HEK293 (cell line): ENCODE measurements at regions not wholly inside any gene's neighbourhood (a gene's known extent, or its start where the extent isn't known, plus 50 kb on each side); places are given as distances from the start of the nearest gene placed in this dataset.

Experiments used
- CTCF ChIA-PET: fragments of 350-600 bp; formaldehyde crosslinking; extraction: SDS; loops from one replicate; lab custom pipeline; 2021; ENCODE audit warnings: antibody characterized with exemption; lab: Yijun Ruan, JAX
- POLR2A ChIA-PET: fragments of 300-600 bp; formaldehyde crosslinking; extraction: SDS; loops from one replicate; lab custom pipeline; 2020; ENCODE audit warnings: antibody characterized with exemption, inconsistent platforms; lab: Yijun Ruan, JAX
- H3K27ac ChIP-seq: fragments of 200-500 bp; sonication (Bioruptor generic); 2 replicates; pipeline ENCODE4 v1.5.1; 2014; ENCODE audit warnings: low read depth, low read length, control low read depth, inconsistent platforms; ENCODE audit errors: extremely low read depth
- H3K36me3 ChIP-seq, 2 experiments: fragments of 200-500 bp in 1 of 2; sonication (Bioruptor generic) in 1 of 2; 1 replicate in 1 of 2; 2 replicates in 1 of 2; pipeline ENCODE4 v1.5.1; 2014 to 2017; ENCODE audit warnings: inconsistent platforms in 2 of 2, low read length in 2 of 2; ENCODE audit not compliant: control insufficient read depth in 2 of 2, insufficient read depth in 1 of 2
- H3K4me1 ChIP-seq: fragments of 200-500 bp; sonication (Bioruptor generic); 2 replicates; pipeline ENCODE4 v1.5.1; 2014; ENCODE audit warnings: mild to moderate bottlenecking, low read length, inconsistent platforms; ENCODE audit not compliant: control insufficient read depth, insufficient read depth
- H3K4me3 ChIP-seq: 2 replicates; pipeline ENCODE4 v1.5.1; 2011; ENCODE audit warnings: low read depth, mild to moderate bottlenecking, control low read depth, low read length, moderate library complexity
- H3K9me3 ChIP-seq: fragments of 200-500 bp; sonication (Bioruptor generic); 2 replicates; pipeline ENCODE4 v1.5.1; 2014; ENCODE audit warnings: low read depth, low read length, inconsistent platforms; ENCODE audit not compliant: control insufficient read depth, insufficient read depth
- EGR2 ChIP-seq: fragments of 450-650 bp; formaldehyde crosslinking; IDR thresholded peaks from 2 replicates; pipeline ENCODE4 v1.5.1; 2016; ENCODE audit warnings: low read depth, missing biosample characterization, missing genetic modification characterization
- GLIS2 ChIP-seq: fragments of 450-650 bp; formaldehyde crosslinking; IDR thresholded peaks from 2 replicates; pipeline ENCODE4 v1.5.1; 2016; ENCODE audit warnings: missing biosample characterization, missing genetic modification characterization
- OVOL3 ChIP-seq: fragments of 450-650 bp; formaldehyde crosslinking; IDR thresholded peaks from 2 replicates; pipeline ENCODE4 v1.5.1; 2016; ENCODE audit warnings: missing biosample characterization, missing genetic modification characterization
- PATZ1 ChIP-seq: fragments of 450-650 bp; formaldehyde crosslinking; IDR thresholded peaks from 2 replicates; pipeline ENCODE4 v1.5.1; 2016; ENCODE audit warnings: missing biosample characterization, missing genetic modification characterization
- PBX3 ChIP-seq: sonication (generic); formaldehyde crosslinking; IDR thresholded peaks from 2 replicates; pipeline ENCODE4 v1.8.1; 2022; ENCODE audit warnings: mild to moderate bottlenecking, moderate library complexity, missing genetic modification reagents
- SP2 ChIP-seq: fragments of 450-650 bp; formaldehyde crosslinking; IDR thresholded peaks from 2 replicates; pipeline ENCODE4 v1.5.1; 2016; ENCODE audit warnings: missing biosample characterization, missing genetic modification characterization
- TRIM28 ChIP-seq: IDR thresholded peaks from 2 replicates; pipeline ENCODE4 v1.6.1; 2011; ENCODE audit warnings: low read length, control low read depth, borderline replicate concordance
- YY1 ChIP-seq: fragments of 450-650 bp; formaldehyde crosslinking; IDR thresholded peaks from 2 replicates; pipeline ENCODE4 v1.5.1; 2018; ENCODE audit warnings: missing biosample characterization, missing genetic modification characterization
- ZBTB48 ChIP-seq: fragments of 450-650 bp; formaldehyde crosslinking; IDR thresholded peaks from 2 replicates; pipeline ENCODE4 v1.5.1; 2016; ENCODE audit warnings: missing biosample characterization, missing genetic modification characterization
- ZNF114 ChIP-seq: fragments of 450-650 bp; formaldehyde crosslinking; IDR thresholded peaks from 2 replicates; pipeline ENCODE4 v1.5.0; 2017; ENCODE audit warnings: missing biosample characterization, missing genetic modification characterization
- ZNF175 ChIP-seq: fragments of 450-650 bp; formaldehyde crosslinking; IDR thresholded peaks from 2 replicates; pipeline ENCODE4 v1.5.1; 2016; ENCODE audit warnings: missing biosample characterization, missing genetic modification characterization
- ZNF324 ChIP-seq: fragments of 450-650 bp; formaldehyde crosslinking; IDR thresholded peaks from 2 replicates; pipeline ENCODE4 v1.5.1; 2016; ENCODE audit warnings: missing biosample characterization, missing genetic modification characterization
- ZNF354C ChIP-seq: fragments of 450-650 bp; formaldehyde crosslinking; IDR thresholded peaks from 2 replicates; pipeline ENCODE4 v1.5.1; 2016; ENCODE audit warnings: missing biosample characterization, missing genetic modification characterization, low read depth, borderline replicate concordance
- ZNF366 ChIP-seq: fragments of 450-650 bp; formaldehyde crosslinking; conservative IDR thresholded peaks from 2 replicates; pipeline ENCODE4 v1.5.1; 2016; ENCODE audit warnings: missing biosample characterization, missing genetic modification characterization
- ZNF426 ChIP-seq: fragments of 450-650 bp; formaldehyde crosslinking; IDR thresholded peaks from 2 replicates; pipeline ENCODE4 v1.5.1; 2017; ENCODE audit warnings: missing biosample characterization, missing genetic modification characterization, mild to moderate bottlenecking, inconsistent platforms, moderate library complexity
- ZNF518A ChIP-seq: fragments of 450-650 bp; formaldehyde crosslinking; conservative IDR thresholded peaks from 2 replicates; pipeline ENCODE4 v1.5.1; 2016; ENCODE audit warnings: low read depth, missing biosample characterization, missing genetic modification characterization
- ZNF670 ChIP-seq: fragments of 450-650 bp; formaldehyde crosslinking; IDR thresholded peaks from 2 replicates; pipeline ENCODE4 v1.5.1; 2016; ENCODE audit warnings: missing biosample characterization, missing genetic modification characterization, low read depth
- ZNF704 ChIP-seq: fragments of 450-650 bp; formaldehyde crosslinking; IDR thresholded peaks from 2 replicates; pipeline ENCODE4 v1.5.1; 2016; ENCODE audit warnings: missing biosample characterization, missing genetic modification characterization
- ZNF747 ChIP-seq: fragments of 450-650 bp; formaldehyde crosslinking; IDR thresholded peaks from 2 replicates; pipeline ENCODE4 v1.5.1; 2016; ENCODE audit warnings: missing biosample characterization, missing genetic modification characterization
- ZNF777 ChIP-seq: fragments of 450-650 bp; formaldehyde crosslinking; IDR thresholded peaks from 2 replicates; pipeline ENCODE4 v1.5.1; 2017; ENCODE audit warnings: missing biosample characterization, missing genetic modification characterization, borderline replicate concordance

GRCh38 chr5:90000351-90000750, 409.2 kb downstream of the CETN3 start:
- POLR2A ChIA-PET = interaction anchor here (0.6 kb wide), 1 partner anchor 290 kb away, joined by 4 read pairs; no protein-coding TSS in a partner anchor
- TF ChIP-seq ZNF747 (tag by site-specific recombination) = no peak
- TF ChIP-seq ZNF777 (tag by site-specific recombination) = no peak
- TF ChIP-seq TRIM28 = no peak
- TF ChIP-seq PBX3 (CRISPR knock-in tag) = no peak
- TF ChIP-seq ZNF114 (tag by site-specific recombination) = no peak
- TF ChIP-seq ZBTB48 = no peak
- no peak for TF ChIP-seq ZNF518A (tag by site-specific recombination)
- no peak for TF ChIP-seq SP2
- TF ChIP-seq ZNF175 = no peak
- no peak for TF ChIP-seq EGR2
- no peak for TF ChIP-seq ZNF670 (tag by site-specific recombination)
- no peak for TF ChIP-seq PATZ1 (tag by site-specific recombination)
- TF ChIP-seq ZNF324 (tag by site-specific recombination) = no peak
- no peak for TF ChIP-seq OVOL3
- TF ChIP-seq GLIS2 = no peak
- no peak for TF ChIP-seq ZNF704 (tag by site-specific recombination)
- Histone ChIP-seq H3K27ac (no peak overlapping the region), H3K4me1 (no peaks in the 10 kb centered on the region), H3K9me3 (no peaks in the 10 kb centered on the region), H3K36me3 (no peaks in the 10 kb centered on the region), H3K4me3 (no peak overlapping the region)
- CTCF ChIA-PET = interaction anchor here (0.5 kb wide), 1 partner anchor 57 kb away, joined by 3 read pairs; no protein-coding TSS in a partner anchor

- no peak for TF ChIP-seq ZNF366 (tag by site-specific recombination)
- no peak for TF ChIP-seq ZNF354C (tag by site-specific recombination)
- no peak for TF ChIP-seq YY1 (tag by site-specific recombination)
- no peak for TF ChIP-seq ZNF426 (tag by site-specific recombination)
- Histone ChIP-seq H3K9me3 (no peaks in the 10 kb centered on the region), H3K4me1 (no peaks in the 10 kb centered on the region), H3K27ac (no peak overlapping the region), H3K4me3 (no peak overlapping the region), H3K36me3 (no peaks in the 10 kb centered on the region)
- ChIA-PET POLR2A (no interaction called here), CTCF (no interaction called here)
Measured at GRCh38 chr5:89998519-89999305, 410.8 kb downstream of the CETN3 start.
